ENCODE measurements at regions not wholly inside any gene's neighbourhood (a gene's known extent, or its start where the extent isn't known, plus 50 kb on each side); places are given as distances from the start of the nearest gene placed in this dataset.

- TF ChIP-seq, protein P1, sequence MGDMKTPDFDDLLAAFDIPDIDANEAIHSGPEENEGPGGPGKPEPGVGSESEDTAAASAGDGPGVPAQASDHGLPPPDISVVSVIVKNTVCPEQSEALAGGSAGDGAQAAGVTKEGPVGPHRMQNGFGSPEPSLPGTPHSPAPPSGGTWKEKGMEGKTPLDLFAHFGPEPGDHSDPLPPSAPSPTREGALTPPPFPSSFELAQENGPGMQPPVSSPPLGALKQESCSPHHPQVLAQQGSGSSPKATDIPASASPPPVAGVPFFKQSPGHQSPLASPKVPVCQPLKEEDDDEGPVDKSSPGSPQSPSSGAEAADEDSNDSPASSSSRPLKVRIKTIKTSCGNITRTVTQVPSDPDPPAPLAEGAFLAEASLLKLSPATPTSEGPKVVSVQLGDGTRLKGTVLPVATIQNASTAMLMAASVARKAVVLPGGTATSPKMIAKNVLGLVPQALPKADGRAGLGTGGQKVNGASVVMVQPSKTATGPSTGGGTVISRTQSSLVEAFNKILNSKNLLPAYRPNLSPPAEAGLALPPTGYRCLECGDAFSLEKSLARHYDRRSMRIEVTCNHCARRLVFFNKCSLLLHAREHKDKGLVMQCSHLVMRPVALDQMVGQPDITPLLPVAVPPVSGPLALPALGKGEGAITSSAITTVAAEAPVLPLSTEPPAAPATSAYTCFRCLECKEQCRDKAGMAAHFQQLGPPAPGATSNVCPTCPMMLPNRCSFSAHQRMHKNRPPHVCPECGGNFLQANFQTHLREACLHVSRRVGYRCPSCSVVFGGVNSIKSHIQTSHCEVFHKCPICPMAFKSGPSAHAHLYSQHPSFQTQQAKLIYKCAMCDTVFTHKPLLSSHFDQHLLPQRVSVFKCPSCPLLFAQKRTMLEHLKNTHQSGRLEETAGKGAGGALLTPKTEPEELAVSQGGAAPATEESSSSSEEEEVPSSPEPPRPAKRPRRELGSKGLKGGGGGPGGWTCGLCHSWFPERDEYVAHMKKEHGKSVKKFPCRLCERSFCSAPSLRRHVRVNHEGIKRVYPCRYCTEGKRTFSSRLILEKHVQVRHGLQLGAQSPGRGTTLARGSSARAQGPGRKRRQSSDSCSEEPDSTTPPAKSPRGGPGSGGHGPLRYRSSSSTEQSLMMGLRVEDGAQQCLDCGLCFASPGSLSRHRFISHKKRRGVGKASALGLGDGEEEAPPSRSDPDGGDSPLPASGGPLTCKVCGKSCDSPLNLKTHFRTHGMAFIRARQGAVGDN (IDR thresholded peaks at IDR 0.05) = no peak
- no peak for TF ChIP-seq HDAC2 (IDR thresholded peaks at IDR 0.05)
- TF ChIP-seq MXI1 (IDR thresholded peaks at IDR 0.05; ENCODE audit: low read depth, low read length) = no peak
These were observed 288.0 kb upstream of the POU3F2 start (continued) for GRCh38 chr6:98546376-98546775.

- 21% methylated on average over 6 of the region's 6 CpGs for WGBS (ENCODE audit: insufficient coverage, insufficient replicate concordance, low lambda C conversion rate, missing lambda C conversion rate)
- no peak for ATAC-seq
- Histone ChIP-seq H3K36me3 (ENCODE audit: control insufficient read depth in 2 of 2, insufficient read depth in 2 of 2, low read length in 1 of 2) (no peaks in the 10 kb centered on the region), H3K79me2 (ENCODE audit: control insufficient read depth, insufficient read depth, low read length) (no peaks in the 10 kb centered on the region), H4K20me1 (ENCODE audit: control insufficient read depth, insufficient read depth) (no peaks in the 10 kb centered on the region), H3K9me3 (replicated peaks; ENCODE audit: control insufficient read depth, insufficient read depth, low read length) (no peaks in the 10 kb centered on the region), H3K27me3 (replicated peaks in 1 of 2; ENCODE audit: control insufficient read depth in 2 of 2, insufficient read depth in 2 of 2, low read length in 1 of 2) (no peaks in the 10 kb centered on the region; a peak in 2 of 4 replicates), H3K4me1 (ENCODE audit: control insufficient read depth, insufficient read depth, low read length) (no peaks in the 10 kb centered on the region), H3K4me2 (ENCODE audit: control insufficient read depth, insufficient read depth) (no peak overlapping the region), H3K27ac (ENCODE audit: control insufficient read depth, insufficient read depth) (no peak overlapping the region), H2AFZ (ENCODE audit: control insufficient read depth, low read depth, low read length) (no peak overlapping the region), H3K9ac (ENCODE audit: control insufficient read depth, insufficient read depth, low read length) (no peak overlapping the region), H3K4me3 (no peak overlapping the region)
- no peak for DNase-seq (ENCODE audit: low read depth, low spot score)
- ChIA-PET CTCF (no interaction called here), RAD21 (ENCODE audit: unreplicated experiment) (no interaction called here), SMC1A (ENCODE audit: uncharacterized antibody, unreplicated experiment) (no interaction called here), POLR2A (no interaction called here)
- intact Hi-C loops (cut with micrococcal nuclease; ENCODE audit: unreplicated experiment) (no loop called here), in situ Hi-C loops (cut with MboI) (no loop called here)
- FAIRE-seq = no peak
- BruUV-seq (replicated peaks) = no TSS peak
- TF ChIP-seq CEBPB (IDR thresholded peaks at IDR 0.05; ENCODE audit: borderline replicate concordance in 1 of 2, low read depth in 2 of 2, low read length in 2 of 2) (no peak), LARP7 (IDR thresholded peaks at IDR 0.05) (no peak), CREB1 (IDR thresholded peaks at IDR 0.05; ENCODE audit: low read depth) (no peak), ZNF217 (IDR thresholded peaks at IDR 0.05) (no peak), HDGF (IDR thresholded peaks at IDR 0.05) (no peak), POLR2AphosphoS5 (IDR thresholded peaks at IDR 0.05; ENCODE audit: low read length) (no peak), RFX5 (IDR thresholded peaks at IDR 0.05; ENCODE audit: low read depth, low read length) (no peak), NFYB (IDR thresholded peaks at IDR 0.05; ENCODE audit: insufficient read depth, low read depth, low read length) (no peak), KDM1A (IDR thresholded peaks at IDR 0.05; ENCODE audit: borderline replicate concordance) (no peak), TAF1 (IDR thresholded peaks at IDR 0.05; ENCODE audit: borderline replicate concordance, low read depth, low read length) (no peak)
- TF ChIP-seq, protein P2, sequence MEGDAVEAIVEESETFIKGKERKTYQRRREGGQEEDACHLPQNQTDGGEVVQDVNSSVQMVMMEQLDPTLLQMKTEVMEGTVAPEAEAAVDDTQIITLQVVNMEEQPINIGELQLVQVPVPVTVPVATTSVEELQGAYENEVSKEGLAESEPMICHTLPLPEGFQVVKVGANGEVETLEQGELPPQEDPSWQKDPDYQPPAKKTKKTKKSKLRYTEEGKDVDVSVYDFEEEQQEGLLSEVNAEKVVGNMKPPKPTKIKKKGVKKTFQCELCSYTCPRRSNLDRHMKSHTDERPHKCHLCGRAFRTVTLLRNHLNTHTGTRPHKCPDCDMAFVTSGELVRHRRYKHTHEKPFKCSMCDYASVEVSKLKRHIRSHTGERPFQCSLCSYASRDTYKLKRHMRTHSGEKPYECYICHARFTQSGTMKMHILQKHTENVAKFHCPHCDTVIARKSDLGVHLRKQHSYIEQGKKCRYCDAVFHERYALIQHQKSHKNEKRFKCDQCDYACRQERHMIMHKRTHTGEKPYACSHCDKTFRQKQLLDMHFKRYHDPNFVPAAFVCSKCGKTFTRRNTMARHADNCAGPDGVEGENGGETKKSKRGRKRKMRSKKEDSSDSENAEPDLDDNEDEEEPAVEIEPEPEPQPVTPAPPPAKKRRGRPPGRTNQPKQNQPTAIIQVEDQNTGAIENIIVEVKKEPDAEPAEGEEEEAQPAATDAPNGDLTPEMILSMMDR (IDR thresholded peaks at IDR 0.05 in 2 of 3, conservative IDR thresholded peaks at IDR 0.05 in 1 of 3; ENCODE audit: control insufficient read depth in 2 of 3, extremely low read depth in 1 of 3, insufficient read depth in 1 of 3, low read depth in 3 of 3, low read length in 3 of 3) = no peak
These were observed 287.2 kb upstream of the POU3F2 start for GRCh38 chr6:98547151-98547550.

All from GM12878 (cell line).